H9 (cell line): ENCODE measurements at regions not wholly inside any gene's neighbourhood (a gene's known extent, or its start where the extent isn't known, plus 50 kb on each side); places are given as distances from the start of the nearest gene placed in this dataset.

Experiments used
- DNase-seq: peaks from one replicate; pipeline ENCODE4 v3.0.0-alpha.2; 2017
- H2AFZ ChIP-seq: one replicate; pipeline ENCODE4 v1.6.1; 2013; ENCODE audit warnings: mild to moderate bottlenecking, low read length, control low read depth, moderate library complexity
- H2AK5ac ChIP-seq: 2 replicates; pipeline ENCODE4 v1.6.1; 2013; ENCODE audit warnings: low read length, control low read depth, mixed read lengths; ENCODE audit not compliant: insufficient read length
- H2BK120ac ChIP-seq: one replicate; pipeline ENCODE4 v1.6.1; 2013; ENCODE audit warnings: low read depth, mild to moderate bottlenecking, low read length, control low read depth, inconsistent platforms; ENCODE audit not compliant: poor library complexity, severe bottlenecking
- H2BK12ac ChIP-seq: 2 replicates; pipeline ENCODE4 v1.6.1; 2013; ENCODE audit warnings: low read length, control low read depth, mixed read lengths, low read depth; ENCODE audit not compliant: insufficient read length
- H2BK15ac ChIP-seq: 2 replicates; pipeline ENCODE4 v1.6.1; 2013; ENCODE audit warnings: low read depth, low read length, control low read depth
- H2BK20ac ChIP-seq: one replicate; pipeline ENCODE4 v1.6.1; 2013; ENCODE audit warnings: low read depth, mild to moderate bottlenecking, low read length, control low read depth, inconsistent platforms; ENCODE audit not compliant: poor library complexity, severe bottlenecking
- H2BK5ac ChIP-seq: 2 replicates; pipeline ENCODE4 v1.6.1; 2013; ENCODE audit warnings: low read length, control low read depth, mixed read lengths; ENCODE audit not compliant: insufficient read length
- H3K14ac ChIP-seq: 2 replicates; pipeline ENCODE4 v1.6.1; 2013; ENCODE audit warnings: low read length, control low read depth; ENCODE audit not compliant: insufficient read depth
- H3K18ac ChIP-seq: 2 replicates; pipeline ENCODE4 v1.6.1; 2013; ENCODE audit warnings: low read depth, mild to moderate bottlenecking, mixed read lengths, low read length, control low read depth; ENCODE audit not compliant: insufficient read length
- H3K23ac ChIP-seq: 2 replicates; pipeline ENCODE4 v1.6.1; 2013; ENCODE audit warnings: low read length, control low read depth, mixed read lengths, low read depth; ENCODE audit not compliant: insufficient read length
- H3K23me2 ChIP-seq: 2 replicates; pipeline ENCODE4 v1.6.1; 2013; ENCODE audit warnings: low read depth, mild to moderate bottlenecking, mixed read lengths, low read length, control low read depth; ENCODE audit not compliant: insufficient read length, poor library complexity, severe bottlenecking
- H3K27ac ChIP-seq: 2 replicates; pipeline ENCODE4 v1.5.1; 2013; ENCODE audit warnings: low read length, control low read depth, mixed read lengths, low read depth; ENCODE audit not compliant: insufficient read length
- H3K27me3 ChIP-seq: 2 replicates; pipeline ENCODE4 v1.6.1; 2013; ENCODE audit warnings: low read length, control low read depth, inconsistent platforms; ENCODE audit not compliant: insufficient read depth
- H3K4ac ChIP-seq: 2 replicates; pipeline ENCODE4 v1.6.1; 2013; ENCODE audit warnings: low read depth, mild to moderate bottlenecking, control low read depth, inconsistent platforms, low read length, moderate library complexity
- H3K4me1 ChIP-seq: 2 replicates; pipeline ENCODE4 v1.6.1; 2013; ENCODE audit warnings: low read length, control low read depth, inconsistent platforms; ENCODE audit not compliant: insufficient read depth
- H3K4me2 ChIP-seq: 2 replicates; pipeline ENCODE4 v1.6.1; 2013; ENCODE audit warnings: low read length, control low read depth, mixed read lengths; ENCODE audit not compliant: insufficient read length, insufficient read depth
- H3K56ac ChIP-seq: 2 replicates; pipeline ENCODE4 v1.6.1; 2013; ENCODE audit warnings: low read depth, mild to moderate bottlenecking, mixed read lengths, low read length, control low read depth; ENCODE audit not compliant: insufficient read length
- H3K79me1 ChIP-seq: 2 replicates; pipeline ENCODE4 v1.6.1; 2013; ENCODE audit warnings: low read depth, mild to moderate bottlenecking, moderate library complexity, low read length, control low read depth, inconsistent platforms; ENCODE audit not compliant: insufficient read depth, poor library complexity, severe bottlenecking
- H3K79me2 ChIP-seq: 2 replicates; pipeline ENCODE4 v1.6.1; 2013; ENCODE audit warnings: low read length, control low read depth, inconsistent platforms; ENCODE audit not compliant: insufficient read depth
- H3K9ac ChIP-seq: 2 replicates; pipeline ENCODE4 v1.6.1; 2013; ENCODE audit warnings: low read length, control low read depth, mixed read lengths; ENCODE audit not compliant: insufficient read length; ENCODE audit errors: extremely low read depth
- H3K9me3 ChIP-seq: one replicate; pipeline ENCODE4 v1.6.1; 2013; ENCODE audit warnings: low read depth, low read length, inconsistent platforms; ENCODE audit not compliant: control insufficient read depth
- H3T11ph ChIP-seq: one replicate; pipeline ENCODE4 v1.6.1; 2013; ENCODE audit warnings: mild to moderate bottlenecking, low read length, control low read depth, inconsistent platforms
- H4K20me1 ChIP-seq: one replicate; pipeline ENCODE4 v1.6.1; 2013; ENCODE audit not compliant: control insufficient read depth, insufficient read length, insufficient read depth
- H4K5ac ChIP-seq: 2 replicates; pipeline ENCODE4 v1.6.1; 2013; ENCODE audit warnings: low read depth, mild to moderate bottlenecking, mixed read lengths, low read length, control low read depth; ENCODE audit not compliant: insufficient read length
- H4K8ac ChIP-seq: replicated peaks from 2 replicates; pipeline ENCODE4 v1.6.1; 2013; ENCODE audit warnings: low read length, control low read depth, mixed read lengths, low read depth; ENCODE audit not compliant: insufficient read length
- H4K91ac ChIP-seq: 2 replicates; pipeline ENCODE4 v1.6.1; 2013; ENCODE audit warnings: low read depth, mild to moderate bottlenecking, moderate library complexity, mixed read lengths, low read length, control low read depth; ENCODE audit not compliant: insufficient read length
- H3K27ac Mint-ChIP-seq, 3 experiments: 2 replicates in 2 of 3; 3 replicates in 1 of 3; pipeline ENCODE4 v1.8.0; 2020 to 2021; ENCODE audit warnings: mixed read lengths in 3 of 3, mild to moderate bottlenecking in 1 of 3, moderate library complexity in 1 of 3
- H3K27me3 Mint-ChIP-seq: 2 replicates; pipeline ENCODE4 v1.8.0; 2021; ENCODE audit warnings: low read depth, mild to moderate bottlenecking, moderate library complexity, mixed read lengths
- H3K36me3 Mint-ChIP-seq, 3 experiments: 2 replicates in 2 of 3; 3 replicates in 1 of 3; pipeline ENCODE4 v1.8.0; 2020 to 2021; ENCODE audit warnings: low read depth in 3 of 3, mixed read lengths in 3 of 3; ENCODE audit not compliant: insufficient read depth in 1 of 3
- H3K4me1 Mint-ChIP-seq, 2 experiments: 2 replicates each; pipeline ENCODE4 v1.8.0; 2020; ENCODE audit warnings: mixed read lengths in 2 of 2
- H3K4me3 Mint-ChIP-seq, 2 experiments: 2 replicates in 1 of 2; 3 replicates in 1 of 2; pipeline ENCODE4 v1.8.0; 2020 to 2021; ENCODE audit warnings: mild to moderate bottlenecking in 2 of 2, mixed read lengths in 2 of 2, moderate library complexity in 1 of 2
- H3K9me3 Mint-ChIP-seq, 2 experiments: 2 replicates in 1 of 2; 3 replicates in 1 of 2; pipeline ENCODE4 v1.8.0; 2020; ENCODE audit warnings: mild to moderate bottlenecking in 2 of 2, mixed read lengths in 2 of 2, moderate library complexity in 1 of 2
- WGBS: extraction: QIAGEN DNeasy Blood & Tissue Kit; methylation state at CpG from one replicate; pipeline ENCODE4 v1.1.7; 2013; ENCODE audit warnings: missing lambda C conversion rate, low lambda C conversion rate, mixed read lengths; ENCODE audit not compliant: insufficient read length; ENCODE audit errors: extremely low coverage; 5-methylcytosine and 5-hydroxymethylcytosine counted together
- TF ChIP-seq, protein P1 (sequence below): fragments of 200-600 bp; sonication (generic); conservative IDR thresholded peaks from 3 replicates; pipeline ENCODE4 v1.8.0; 2021; ENCODE audit warnings: antibody characterized with exemption, mild to moderate bottlenecking

DNA sequence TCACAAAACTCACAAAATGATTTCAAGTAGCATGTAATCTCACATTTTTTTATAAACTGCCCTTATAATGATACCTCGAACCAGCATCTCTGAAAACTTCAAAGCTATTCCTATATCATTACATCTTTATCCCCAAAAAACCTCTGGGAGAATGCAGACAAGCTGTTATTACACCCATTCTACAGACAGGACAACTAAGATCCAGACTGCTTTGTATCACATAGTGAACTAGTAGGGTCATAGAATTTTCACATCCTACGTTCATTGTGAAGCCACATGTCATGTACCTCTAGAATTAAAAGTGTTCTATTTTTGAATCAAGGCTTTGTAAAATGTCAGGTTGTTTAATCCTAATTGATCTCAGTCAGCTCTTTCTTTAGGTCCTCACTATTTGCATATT is 98.7 kb upstream of the RAP2B start:
- Histone ChIP-seq H2BK12ac (no peak overlapping the region), H3K23ac (no peak overlapping the region), H2BK5ac (no peak overlapping the region), H3K79me1 (no peaks in the 10 kb centered on the region), H3K18ac (no peak overlapping the region), H3K14ac (no peak overlapping the region), H4K8ac (no peak overlapping the region), H3T11ph (no peak overlapping the region), H3K9ac (no peak overlapping the region), H2AFZ (no peak overlapping the region), H4K91ac (no peak overlapping the region), H3K56ac (no peak overlapping the region), H2BK15ac (no peak overlapping the region), H3K23me2 (no peaks in the 10 kb centered on the region), H3K27me3 (no peaks in the 10 kb centered on the region), H4K20me1 (no peaks in the 10 kb centered on the region), H2AK5ac (no peak overlapping the region), H4K5ac (no peak overlapping the region), H3K4ac (no peak overlapping the region), H3K4me2 (no peak overlapping the region), H3K27ac (no peak overlapping the region), H2BK120ac (no peak overlapping the region), H3K4me1 (no peaks in the 10 kb centered on the region), H2BK20ac (no peak overlapping the region), H3K9me3 (no peaks in the 10 kb centered on the region), H3K79me2 (no peaks in the 10 kb centered on the region)
- Mint-ChIP-seq H3K27me3 (no peaks in the 10 kb centered on the region), H3K4me3 (no peak overlapping the region), H3K36me3 (no peaks in the 10 kb centered on the region), H3K4me1 (no peaks in the 10 kb centered on the region), H3K27ac (no peak overlapping the region), H3K9me3 (no peaks in the 10 kb centered on the region)
- WGBS = no CpG with 5 or more reads among the region's 2 CpGs
- TF ChIP-seq, protein P1, sequence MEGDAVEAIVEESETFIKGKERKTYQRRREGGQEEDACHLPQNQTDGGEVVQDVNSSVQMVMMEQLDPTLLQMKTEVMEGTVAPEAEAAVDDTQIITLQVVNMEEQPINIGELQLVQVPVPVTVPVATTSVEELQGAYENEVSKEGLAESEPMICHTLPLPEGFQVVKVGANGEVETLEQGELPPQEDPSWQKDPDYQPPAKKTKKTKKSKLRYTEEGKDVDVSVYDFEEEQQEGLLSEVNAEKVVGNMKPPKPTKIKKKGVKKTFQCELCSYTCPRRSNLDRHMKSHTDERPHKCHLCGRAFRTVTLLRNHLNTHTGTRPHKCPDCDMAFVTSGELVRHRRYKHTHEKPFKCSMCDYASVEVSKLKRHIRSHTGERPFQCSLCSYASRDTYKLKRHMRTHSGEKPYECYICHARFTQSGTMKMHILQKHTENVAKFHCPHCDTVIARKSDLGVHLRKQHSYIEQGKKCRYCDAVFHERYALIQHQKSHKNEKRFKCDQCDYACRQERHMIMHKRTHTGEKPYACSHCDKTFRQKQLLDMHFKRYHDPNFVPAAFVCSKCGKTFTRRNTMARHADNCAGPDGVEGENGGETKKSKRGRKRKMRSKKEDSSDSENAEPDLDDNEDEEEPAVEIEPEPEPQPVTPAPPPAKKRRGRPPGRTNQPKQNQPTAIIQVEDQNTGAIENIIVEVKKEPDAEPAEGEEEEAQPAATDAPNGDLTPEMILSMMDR = no peak
- no peak for DNase-seq
